Left kidney (tissue), 1 donor: ENCODE measurements at regions not wholly inside any gene's neighbourhood (a gene's known extent, or its start where the extent isn't known, plus 50 kb on each side); places are given as distances from the start of the nearest gene placed in this dataset.

Experiments used
- DNase-seq: peaks from one replicate; pipeline ENCODE4 v3.0.0-alpha.2; 2013

DNA sequence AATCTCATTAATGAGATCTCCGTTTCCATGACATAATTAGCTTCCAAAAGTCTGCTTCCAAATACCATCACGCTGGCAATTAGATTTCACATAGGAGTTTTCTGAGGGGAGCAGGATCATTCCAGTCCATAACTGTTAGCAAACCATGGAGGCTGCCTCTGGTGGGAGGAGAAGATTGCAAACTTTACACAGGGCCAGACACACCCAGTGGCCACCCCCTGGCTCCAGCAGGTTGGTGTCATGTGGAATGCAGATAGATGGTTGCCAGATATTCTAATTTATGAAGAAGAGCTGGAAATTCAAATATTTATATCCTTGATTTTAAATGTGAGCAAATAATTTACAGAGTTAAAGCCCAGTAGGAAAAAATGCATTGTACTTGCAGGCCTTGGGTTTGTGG, 164.2 kb downstream of the ICE1 start:
- DNase-seq = no peak

DNA sequence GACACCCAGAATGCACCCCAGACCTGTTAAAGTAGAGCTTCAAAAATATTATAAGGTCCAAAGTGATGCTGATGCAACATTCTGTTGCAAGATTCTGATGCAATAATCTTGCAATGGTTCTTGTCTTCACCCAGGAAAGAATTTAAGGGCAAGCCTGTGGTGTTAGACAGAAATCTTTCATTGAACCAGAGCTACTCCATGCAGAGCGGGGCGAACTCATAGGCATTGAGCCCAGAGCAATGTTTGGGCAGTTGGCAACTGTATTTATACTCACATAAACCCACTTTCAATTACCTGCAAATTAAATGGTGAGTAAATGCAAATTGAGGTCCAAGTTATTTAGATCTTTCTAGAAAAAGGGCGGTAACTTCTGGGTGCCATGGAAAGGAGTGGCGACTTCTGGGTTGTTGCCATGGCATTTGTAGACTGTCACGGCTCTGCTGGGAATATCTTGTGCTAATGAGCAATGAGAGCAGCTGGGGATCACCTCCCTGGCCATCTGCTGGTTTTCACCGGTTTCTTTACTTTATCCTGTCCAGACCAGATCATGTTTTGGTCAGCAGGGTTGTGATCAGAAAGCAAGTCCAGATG, 163.4 kb downstream of the ICE1 start:
- DNase-seq = no peak

DNA sequence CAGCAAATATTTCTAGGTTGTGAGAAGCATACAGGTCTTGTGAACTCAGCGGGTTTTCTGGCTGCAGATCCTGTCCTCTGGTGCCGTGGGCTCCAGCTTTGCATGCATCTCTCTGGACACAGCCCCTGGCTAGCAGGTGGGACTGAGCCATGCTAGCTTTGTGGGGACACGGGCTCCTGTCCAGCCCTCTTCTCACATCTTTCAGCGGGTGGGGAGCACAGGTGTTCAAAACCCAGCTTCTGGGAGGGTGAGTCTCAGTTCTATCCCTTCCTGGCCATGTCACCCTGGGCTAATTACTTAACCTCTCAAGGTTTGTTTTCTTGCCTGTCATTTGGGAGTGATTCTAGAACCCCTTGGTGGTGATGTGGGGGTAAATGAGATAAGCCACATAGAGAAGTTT, 162.3 kb downstream of the ICE1 start:
- DNase-seq = no peak

DNA sequence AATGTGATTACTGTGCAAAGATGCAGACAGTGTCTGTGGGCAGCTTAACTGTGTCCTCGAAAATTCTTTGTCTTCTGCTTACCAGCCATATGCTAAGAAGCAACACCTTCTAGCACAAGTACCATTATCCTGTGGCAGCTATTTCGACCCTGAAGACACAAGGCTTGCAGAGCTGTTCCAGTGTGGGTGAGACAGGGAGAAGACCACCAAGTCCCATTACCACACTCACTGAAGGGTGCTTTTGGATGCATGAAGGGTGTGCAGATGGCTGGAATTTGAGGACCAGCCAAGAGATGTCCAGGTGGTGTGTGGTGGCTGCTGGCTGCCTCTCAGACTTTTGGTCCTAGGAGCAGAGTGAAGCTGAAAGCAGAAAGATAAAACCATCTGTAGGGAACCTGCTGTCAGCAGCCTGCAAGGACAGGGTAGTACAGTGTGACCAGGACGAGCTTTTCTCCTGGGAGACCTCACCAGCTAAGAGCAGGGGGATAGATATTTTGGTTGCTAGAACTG, 161.8 kb downstream of the ICE1 start:
- DNase-seq = no peak

DNA sequence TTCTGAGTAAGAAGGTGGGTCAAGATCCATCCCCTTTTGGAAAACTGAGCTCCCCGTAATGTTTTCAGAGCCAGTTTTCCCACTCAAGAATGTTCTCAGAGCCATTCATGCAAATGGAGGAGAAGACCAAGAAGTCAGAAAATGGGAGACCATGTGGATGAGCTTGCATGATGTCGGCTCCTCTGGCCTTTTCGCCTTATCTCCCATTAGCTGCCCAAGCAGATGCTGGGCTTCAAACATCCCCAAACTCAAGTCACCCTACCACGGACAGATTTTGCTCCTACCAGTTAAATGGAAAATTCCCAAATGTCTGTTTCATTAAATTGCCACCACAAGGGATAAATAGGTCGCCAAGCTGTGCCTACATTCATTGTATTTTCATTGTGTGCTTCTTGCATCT, 161.4 kb downstream of the ICE1 start:
- DNase-seq = no peak

DNA sequence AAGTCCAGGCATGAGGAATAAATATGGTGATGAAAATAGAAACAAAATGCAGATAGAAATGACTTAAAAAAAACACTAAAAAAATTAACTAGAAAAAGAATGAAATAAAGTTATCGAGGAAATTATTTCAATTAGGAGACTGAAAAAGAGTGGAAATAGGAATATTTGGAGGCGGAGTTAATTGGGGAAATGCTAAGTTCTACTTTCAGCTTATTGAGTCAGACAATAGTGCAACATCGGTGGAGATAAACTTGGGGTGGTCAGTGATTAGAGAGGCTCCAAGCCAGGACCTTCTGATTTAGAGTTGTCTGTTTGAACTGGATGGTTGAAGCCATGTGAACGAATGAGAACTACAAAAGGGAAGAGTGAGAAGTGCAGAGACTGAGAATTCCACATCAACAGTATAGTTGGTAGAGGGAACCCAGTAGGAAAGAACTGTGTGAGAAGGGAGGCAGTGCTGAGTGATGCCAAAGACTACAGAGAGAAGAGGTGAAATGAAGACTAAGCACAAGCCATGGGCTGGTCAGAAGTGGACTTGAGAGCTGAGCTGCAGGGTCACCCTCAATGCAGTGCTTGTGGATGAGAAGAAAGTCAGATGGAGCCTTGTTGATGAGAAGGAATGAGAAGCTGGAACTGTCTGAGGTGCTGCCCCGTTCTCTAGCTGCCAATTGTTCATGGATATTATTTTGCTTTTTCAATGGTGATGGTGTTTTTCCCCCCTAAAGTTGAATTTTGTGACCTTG, 160.7 kb downstream of the ICE1 start:
- DNase-seq = no peak

- no peak for DNase-seq
These were observed 158.6 kb downstream of the ICE1 start for GRCh38 chr5:5581080-5581479.

- no peak for DNase-seq
These were observed 154.3 kb downstream of the ICE1 start for GRCh38 chr5:5576744-5577143.

- no peak for DNase-seq
These were observed 153.0 kb downstream of the ICE1 start for GRCh38 chr5:5575461-5575860.

GRCh38 chr5:5573798-5574380, 151.4 kb downstream of the ICE1 start:
- no peak for DNase-seq

- peak; percentile 31 for DNase-seq
These were observed 150.7 kb downstream of the ICE1 start for GRCh38 chr5:5572976-5573797.

- peak; percentile 55 for DNase-seq
These were observed 149.8 kb downstream of the ICE1 start for GRCh38 chr5:5572010-5572865.

DNA sequence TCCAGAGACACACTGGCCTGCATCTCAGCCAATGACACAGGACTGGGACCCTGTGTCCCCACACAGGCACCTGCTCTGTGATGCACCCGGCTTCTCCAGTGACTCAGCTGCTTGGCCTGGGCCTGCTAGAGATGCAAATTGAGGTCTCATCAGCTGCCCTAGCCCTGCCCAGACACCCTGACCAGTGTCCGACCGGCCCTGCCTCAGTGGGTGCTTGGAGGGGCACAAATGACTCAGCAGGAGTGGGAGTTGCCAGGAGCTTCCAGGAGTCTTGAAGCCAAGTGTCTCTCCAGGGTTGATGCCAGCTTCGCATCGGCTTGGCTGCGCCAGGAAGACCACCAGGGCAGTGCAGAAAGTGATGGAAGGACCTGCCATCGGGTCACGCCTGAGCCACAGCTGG, 148.2 kb downstream of the ICE1 start:
- no peak for DNase-seq

- no peak for DNase-seq
These were observed 142.4 kb downstream of the ICE1 start for GRCh38 chr5:5564898-5565297.

- DNase-seq = no peak
These were observed 137.5 kb downstream of the ICE1 start for GRCh38 chr5:5560016-5560415.

DNA sequence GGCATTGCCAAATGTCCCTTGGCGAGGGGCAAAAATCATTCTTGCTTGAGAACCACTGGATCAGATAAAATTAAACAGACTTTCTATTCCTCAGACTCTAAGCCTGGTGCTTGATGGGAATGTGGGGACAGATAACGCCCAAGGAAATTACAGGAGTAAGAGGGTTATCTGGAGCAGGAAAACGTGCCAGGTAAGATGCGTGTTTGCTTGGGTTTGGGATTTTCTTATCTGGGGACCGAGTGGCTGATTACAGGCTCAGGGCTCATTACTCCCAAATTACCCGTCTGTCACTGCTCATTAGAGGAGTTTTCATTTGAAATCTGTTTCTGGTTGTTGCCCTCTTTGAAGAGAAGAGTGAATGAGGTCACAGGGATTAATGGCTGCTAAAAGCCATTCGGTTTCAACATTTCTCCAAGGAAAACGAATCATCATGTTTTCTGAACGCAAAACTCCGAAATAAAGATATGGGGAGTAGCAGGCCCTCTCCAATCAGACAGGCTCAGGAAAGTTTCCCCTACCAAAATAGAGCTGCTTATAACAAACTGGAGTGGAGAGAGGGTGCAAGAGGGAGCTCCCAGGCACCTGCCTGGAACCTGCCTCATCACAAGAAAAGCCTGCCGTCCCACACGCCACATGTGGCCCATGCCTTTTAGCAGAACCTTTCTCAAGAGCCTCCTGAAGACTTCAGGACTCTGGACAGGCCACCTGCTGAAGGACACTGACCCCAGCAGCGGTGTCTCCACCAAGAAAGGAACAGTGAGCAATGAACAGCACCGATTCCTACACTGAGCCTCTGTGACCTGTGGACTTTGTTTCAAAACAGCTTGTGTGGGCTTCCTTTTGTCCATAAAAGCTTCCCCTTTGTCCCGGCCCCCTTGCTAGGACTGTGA, 136.4 kb downstream of the ICE1 start:
- no peak for DNase-seq

GRCh38 chr5:5558102-5558501, 135.6 kb downstream of the ICE1 start:
- no peak for DNase-seq

GRCh38 chr5:5551499-5551898, 129.0 kb downstream of the ICE1 start:
- DNase-seq = no peak

- no peak for DNase-seq
These were observed 123.9 kb downstream of the ICE1 start for GRCh38 chr5:5546408-5546807.

DNA sequence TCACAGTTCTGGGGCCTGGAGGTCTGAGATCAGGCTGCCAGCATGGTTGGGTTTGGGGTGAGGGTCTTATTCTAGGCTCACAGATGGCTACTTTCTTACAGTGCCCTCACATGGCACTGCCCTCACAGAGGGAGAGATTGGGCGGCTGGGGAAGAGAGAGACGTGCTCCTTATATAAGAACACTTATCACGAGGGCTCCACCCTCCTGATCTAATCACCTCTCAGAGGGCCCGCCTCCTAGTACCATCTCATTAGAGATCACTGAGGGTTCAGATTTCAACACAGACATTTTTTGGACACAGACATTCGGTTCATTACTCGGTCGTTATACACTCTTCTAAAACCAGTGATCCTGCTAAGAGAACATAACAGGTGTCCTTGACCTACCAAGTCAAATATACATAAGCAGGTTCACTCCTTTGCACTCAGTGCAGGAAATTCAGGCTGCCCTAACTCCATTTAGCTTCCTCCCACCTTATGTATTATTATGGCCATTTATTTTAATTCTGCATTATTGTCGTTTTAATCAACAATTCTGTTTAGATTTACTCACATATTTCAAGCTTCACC, 121.7 kb downstream of the ICE1 start:
- no peak for DNase-seq
